SJCRH30 (cell line): ENCODE measurements at regions not wholly inside any gene's neighbourhood (a gene's known extent, or its start where the extent isn't known, plus 50 kb on each side); places are given as distances from the start of the nearest gene placed in this dataset.
"Not testable (repeated sequence)": the region's sequence is repeated elsewhere in the genome, so short reads cannot be mapped to it uniquely, and the experiment has no call there.

Source experiments
- DNase-seq, 2 experiments: peaks; one replicate each; pipeline ENCODE4 v3.0.0-alpha.2; 2015 to 2020
- H3K27ac ChIP-seq: fragments of 250-450 bp; sonication (Bioruptor Pico); 2 replicates; pipeline ENCODE4 v1.5.1; 2020; ENCODE audit warnings: mild to moderate bottlenecking, moderate library complexity
- H3K27me3 ChIP-seq: fragments of 250-450 bp; sonication (Bioruptor Pico); 2 replicates; pipeline ENCODE4 v1.5.1; 2020; ENCODE audit warnings: mild to moderate bottlenecking, moderate library complexity
- H3K36me3 ChIP-seq: fragments of 250-450 bp; sonication (Bioruptor Pico); 2 replicates; pipeline ENCODE4 v1.5.1; 2020; ENCODE audit warnings: mild to moderate bottlenecking, moderate library complexity
- H3K4me1 ChIP-seq: fragments of 250-450 bp; sonication (Bioruptor Pico); 2 replicates; pipeline ENCODE4 v1.5.1; 2020; ENCODE audit warnings: mild to moderate bottlenecking, moderate library complexity
- H3K4me3 ChIP-seq: fragments of 250-450 bp; sonication (Bioruptor Pico); 2 replicates; pipeline ENCODE4 v1.5.1; 2020; ENCODE audit warnings: mild to moderate bottlenecking, moderate library complexity
- H3K9me3 ChIP-seq: fragments of 250-450 bp; sonication (Bioruptor Pico); replicated peaks from 2 replicates; pipeline ENCODE4 v1.5.1; 2020; ENCODE audit warnings: mild to moderate bottlenecking, moderate library complexity

DNA sequence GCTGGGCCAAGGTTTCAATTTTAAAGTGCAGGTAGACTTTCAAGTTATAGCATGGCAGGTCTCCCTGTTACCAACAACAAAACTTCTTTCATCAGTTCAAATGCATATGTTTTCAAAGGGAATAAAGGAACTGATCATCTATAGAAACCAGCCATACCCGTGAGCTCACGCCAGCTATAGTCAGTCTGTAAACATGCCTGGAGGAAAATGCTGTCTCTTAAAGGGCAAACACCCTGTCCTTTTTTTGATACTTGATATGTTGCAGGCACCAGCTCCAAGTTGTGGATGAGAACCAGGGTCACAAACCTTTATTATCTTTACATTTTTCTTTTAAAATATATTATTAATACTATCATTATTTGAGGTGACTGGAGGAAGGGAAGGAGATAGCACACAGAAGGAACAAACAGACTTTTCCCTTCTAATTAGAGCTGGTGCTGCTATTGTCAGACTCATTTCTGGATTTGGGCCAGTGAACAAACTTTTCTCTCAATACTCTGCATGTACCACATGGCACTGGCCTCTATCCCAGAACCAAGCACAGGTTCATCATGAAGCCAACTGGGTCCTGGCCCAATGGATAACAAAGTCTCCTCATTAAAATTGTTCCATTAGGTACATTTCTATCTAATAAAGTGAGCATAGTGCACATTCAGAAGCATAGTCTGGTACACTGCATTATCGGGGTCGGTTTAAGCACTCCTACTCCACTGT, 1102.4 kb downstream of the SORCS3 start:
- H3K36me3 ChIP-seq, result no peaks in the 10 kb centered on the region
- no peaks in the 10 kb centered on the region for H3K9me3 ChIP-seq
- no peaks in the 10 kb centered on the region for H3K27me3 ChIP-seq
- H3K4me1 ChIP-seq, result no peaks in the 10 kb centered on the region
- DNase-seq, result no peak
- no peak overlapping the region for H3K27ac ChIP-seq
- H3K4me3 ChIP-seq, result no peak overlapping the region

DNA sequence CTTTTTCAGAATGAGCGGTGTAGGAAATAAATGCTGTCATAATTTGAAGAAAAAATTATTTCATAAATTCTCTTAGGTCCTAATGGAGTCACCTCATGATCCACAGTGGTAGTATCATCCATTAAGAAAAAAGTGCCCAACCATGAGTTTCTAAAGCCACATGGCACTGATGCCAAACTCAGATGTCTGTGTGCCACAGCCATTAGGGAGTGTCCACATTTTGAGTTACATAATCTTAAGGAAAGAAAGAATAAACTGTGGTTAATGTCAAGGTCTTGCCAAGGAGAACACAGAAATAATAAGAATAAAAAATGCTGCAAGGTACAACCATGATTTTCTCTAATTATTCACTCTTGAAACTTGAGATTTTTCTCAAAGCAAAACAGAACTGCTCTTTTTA, 1101.8 kb downstream of the SORCS3 start:
- Histone ChIP-seq H3K4me1 (no peaks in the 10 kb centered on the region), H3K9me3 (no peaks in the 10 kb centered on the region), H3K4me3 (no peak overlapping the region), H3K27ac (no peak overlapping the region), H3K36me3 (no peaks in the 10 kb centered on the region), H3K27me3 (no peaks in the 10 kb centered on the region)
- DNase-seq, result no peak

DNA sequence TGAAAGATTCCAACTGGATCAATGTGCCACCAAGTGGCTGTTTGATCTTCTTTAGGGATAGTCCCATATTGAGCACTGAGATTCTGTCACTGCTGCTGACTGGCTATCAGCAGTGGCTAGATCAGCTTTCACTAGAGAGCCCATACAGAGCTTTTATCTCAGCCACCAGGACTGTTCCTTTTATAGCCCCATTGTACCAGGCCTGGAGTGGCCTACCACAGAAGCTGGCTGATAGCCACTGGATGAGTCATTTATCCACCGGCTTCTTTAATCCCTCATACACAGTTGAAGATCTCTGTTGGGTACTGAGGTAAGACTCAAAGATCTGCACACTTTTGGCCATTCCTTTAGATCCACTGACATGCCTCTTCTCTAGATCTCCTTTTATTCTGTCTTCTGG, 1101.1 kb downstream of the SORCS3 start:
- H3K27ac ChIP-seq, result no peak overlapping the region
- no peak overlapping the region for H3K4me3 ChIP-seq
- H3K36me3 ChIP-seq, result no peaks in the 10 kb centered on the region
- no peaks in the 10 kb centered on the region for H3K27me3 ChIP-seq
- no peaks in the 10 kb centered on the region for H3K4me1 ChIP-seq
- H3K9me3 ChIP-seq, result no peaks in the 10 kb centered on the region
- peak; percentile 19 to 38 for DNase-seq

DNA sequence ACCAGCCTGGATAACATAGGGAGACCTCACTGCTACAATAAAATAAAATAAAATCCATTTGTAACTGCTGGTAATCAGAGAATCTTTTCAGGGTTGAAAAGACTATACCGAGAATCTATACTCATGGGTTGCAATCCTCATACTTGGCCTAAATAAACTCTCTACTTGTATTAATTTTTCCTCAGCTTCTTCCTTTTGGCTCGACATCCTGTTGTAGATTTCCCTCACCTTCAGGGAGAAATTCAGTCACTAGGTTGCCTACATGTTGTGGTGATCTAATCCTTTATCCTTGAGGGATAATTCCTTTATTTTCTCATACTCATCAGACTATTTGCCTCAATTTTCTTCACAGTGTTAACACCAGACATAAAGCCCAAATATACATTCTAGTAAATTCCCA, 1093.4 kb downstream of the SORCS3 start:
- Histone ChIP-seq H3K27me3 (no peaks in the 10 kb centered on the region), H3K4me3 (no peak overlapping the region), H3K9me3 (no peaks in the 10 kb centered on the region), H3K36me3 (no peaks in the 10 kb centered on the region), H3K4me1 (no peaks in the 10 kb centered on the region), H3K27ac (no peak overlapping the region)
- DNase-seq, result no peak

DNA sequence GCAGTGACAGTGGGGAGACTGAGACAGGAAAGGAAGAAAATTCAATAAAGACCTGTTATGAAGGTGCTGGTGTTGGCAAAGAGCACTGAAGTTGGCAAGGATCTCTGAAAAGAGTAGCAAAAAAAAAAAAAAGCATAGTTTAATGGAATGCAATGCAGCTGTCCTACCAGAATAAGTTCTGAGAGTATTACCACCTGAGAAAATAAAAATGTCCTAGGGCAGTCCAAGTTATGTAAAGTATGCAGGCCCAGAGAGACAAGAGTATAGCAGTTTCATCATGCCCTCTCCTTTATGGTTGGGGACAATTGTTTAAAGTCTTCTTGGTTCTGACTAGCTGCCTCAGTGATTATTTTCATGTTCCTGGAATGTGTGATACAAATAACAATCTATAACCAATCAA, 1092.8 kb downstream of the SORCS3 start:
- no peaks in the 10 kb centered on the region for H3K36me3 ChIP-seq
- H3K27ac ChIP-seq, result no peak overlapping the region
- DNase-seq, result no peak
- H3K4me1 ChIP-seq, result no peaks in the 10 kb centered on the region
- no peak overlapping the region for H3K4me3 ChIP-seq
- no peaks in the 10 kb centered on the region for H3K27me3 ChIP-seq
- no peaks in the 10 kb centered on the region for H3K9me3 ChIP-seq

DNA sequence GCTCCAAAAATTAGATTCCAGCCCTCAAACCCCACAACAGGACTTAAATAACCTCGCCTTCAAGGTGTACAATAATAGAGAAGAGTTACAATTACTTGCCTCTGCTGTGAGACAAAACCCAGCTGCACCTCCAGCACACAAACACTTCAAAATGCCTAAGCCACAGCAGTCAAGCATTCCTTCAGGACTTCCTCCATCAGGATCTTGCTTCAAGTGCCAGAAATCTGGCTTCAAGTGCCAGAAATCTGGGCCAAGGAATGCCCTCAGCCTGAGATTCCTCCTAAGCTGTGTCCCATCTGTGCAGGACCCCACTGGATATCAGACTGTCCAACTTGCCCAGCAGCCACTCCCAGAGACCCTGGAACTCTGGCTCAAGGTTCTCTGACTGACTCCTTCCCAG, 1088.3 kb downstream of the SORCS3 start:
- Histone ChIP-seq H3K9me3 (no peaks in the 10 kb centered on the region), H3K4me3 (no peak overlapping the region), H3K4me1 (no peaks in the 10 kb centered on the region)

DNA sequence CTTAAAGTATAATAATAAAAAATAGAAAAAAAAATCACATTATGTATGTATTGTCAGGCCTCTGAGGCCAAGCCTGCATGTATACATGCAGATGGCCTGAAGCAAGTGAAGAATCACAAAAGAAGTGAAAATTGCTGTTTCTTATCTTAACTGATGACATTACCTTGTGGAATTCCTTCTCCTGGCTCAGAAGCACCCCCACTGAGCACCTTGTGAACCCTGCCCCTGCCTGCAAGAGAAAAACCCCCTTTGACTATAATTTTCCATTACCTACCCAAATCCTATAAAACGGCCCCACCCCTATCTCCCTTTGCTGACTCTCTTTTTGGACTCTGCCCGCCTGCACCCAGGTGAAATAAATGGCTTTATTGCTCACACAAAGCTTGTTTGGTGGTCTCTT, 1086.5 kb downstream of the SORCS3 start:
- H3K27me3 ChIP-seq, H3K4me3 ChIP-seq, H3K4me1 ChIP-seq, H3K36me3 ChIP-seq, DNase-seq, H3K9me3 ChIP-seq, H3K27ac ChIP-seq: not testable (repeated sequence)

More for the DNA sequence above, 1088.3 kb downstream of the SORCS3 start:
- H3K27ac ChIP-seq, result no peak overlapping the region
- no peaks in the 10 kb centered on the region for H3K36me3 ChIP-seq
- H3K27me3 ChIP-seq, result no peaks in the 10 kb centered on the region
- DNase-seq, result no peak

DNA sequence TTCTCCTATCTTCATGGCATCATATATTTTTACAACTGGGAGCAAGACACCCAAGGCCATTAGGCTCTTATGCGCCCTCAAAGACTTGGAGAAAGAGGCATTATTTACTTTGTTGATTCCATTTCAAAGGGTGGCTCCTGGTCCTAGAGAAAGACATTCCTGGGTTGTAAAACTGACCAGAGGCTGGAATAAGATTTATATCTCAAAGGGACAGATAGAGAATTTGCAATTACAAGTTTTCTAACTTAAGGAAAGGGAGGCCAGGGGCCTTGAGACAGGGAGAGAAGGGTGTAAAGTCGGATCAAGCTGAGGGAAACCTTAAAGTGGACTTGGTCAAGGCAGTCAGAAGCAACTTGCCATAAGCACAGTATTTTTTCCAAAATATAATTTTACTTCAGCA, 1086.0 kb downstream of the SORCS3 start:
- H3K27me3 ChIP-seq, result no peaks in the 10 kb centered on the region
- no peaks in the 10 kb centered on the region for H3K9me3 ChIP-seq
- no peak overlapping the region for H3K4me3 ChIP-seq
- H3K36me3 ChIP-seq, result no peaks in the 10 kb centered on the region
- no peak overlapping the region for H3K27ac ChIP-seq
- H3K4me1 ChIP-seq, result no peaks in the 10 kb centered on the region
- no peak for DNase-seq

DNA sequence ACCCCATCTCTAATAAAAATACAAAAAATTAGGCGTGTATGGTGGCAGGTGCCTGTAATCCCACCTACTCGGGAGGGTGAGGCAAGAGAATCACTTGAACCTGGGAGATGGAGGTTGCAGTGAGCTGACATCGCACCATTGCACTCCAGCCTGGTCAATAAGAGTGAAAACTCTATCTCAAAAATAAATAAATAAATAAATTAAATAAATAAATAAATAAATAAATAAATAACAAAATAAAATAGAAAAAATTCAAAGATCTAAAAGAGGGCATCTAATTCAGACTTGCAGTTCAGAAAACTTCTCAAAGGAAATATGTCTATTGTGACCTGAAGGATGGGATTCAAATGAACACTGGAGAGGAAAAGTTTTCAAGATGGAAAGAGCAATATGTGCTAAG, 1085.1 kb downstream of the SORCS3 start:
- no peak for DNase-seq
- no peaks in the 10 kb centered on the region for H3K27me3 ChIP-seq
- H3K4me3 ChIP-seq, result no peak overlapping the region
- H3K4me1 ChIP-seq, result no peaks in the 10 kb centered on the region
- H3K36me3 ChIP-seq, result no peaks in the 10 kb centered on the region
- no peak overlapping the region for H3K27ac ChIP-seq
- H3K9me3 ChIP-seq, result no peaks in the 10 kb centered on the region

DNA sequence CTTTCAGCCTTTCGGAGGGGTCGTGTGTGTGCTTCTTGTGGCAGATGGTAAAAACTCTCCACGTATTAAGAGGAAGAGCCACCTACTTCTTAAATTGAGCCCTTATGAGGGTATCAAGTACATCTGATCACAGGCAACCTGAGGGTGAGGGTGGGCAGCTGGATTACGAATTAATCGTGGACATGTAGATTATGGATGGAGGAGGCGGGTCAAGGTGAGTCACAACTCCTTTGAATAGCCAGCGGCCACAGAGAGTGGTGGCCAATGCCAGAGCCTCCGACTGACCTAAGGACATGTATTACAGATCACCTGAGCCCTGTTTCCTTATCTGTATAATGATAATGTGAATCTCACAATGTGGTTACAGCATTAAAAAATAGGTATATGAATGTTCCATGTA, 1083.9 kb downstream of the SORCS3 start:
- Histone ChIP-seq H3K4me1 (no peaks in the 10 kb centered on the region), H3K4me3 (no peak overlapping the region), H3K27me3 (no peaks in the 10 kb centered on the region), H3K36me3 (no peaks in the 10 kb centered on the region), H3K9me3 (no peaks in the 10 kb centered on the region), H3K27ac (no peak overlapping the region)
- DNase-seq, result no peak

DNA sequence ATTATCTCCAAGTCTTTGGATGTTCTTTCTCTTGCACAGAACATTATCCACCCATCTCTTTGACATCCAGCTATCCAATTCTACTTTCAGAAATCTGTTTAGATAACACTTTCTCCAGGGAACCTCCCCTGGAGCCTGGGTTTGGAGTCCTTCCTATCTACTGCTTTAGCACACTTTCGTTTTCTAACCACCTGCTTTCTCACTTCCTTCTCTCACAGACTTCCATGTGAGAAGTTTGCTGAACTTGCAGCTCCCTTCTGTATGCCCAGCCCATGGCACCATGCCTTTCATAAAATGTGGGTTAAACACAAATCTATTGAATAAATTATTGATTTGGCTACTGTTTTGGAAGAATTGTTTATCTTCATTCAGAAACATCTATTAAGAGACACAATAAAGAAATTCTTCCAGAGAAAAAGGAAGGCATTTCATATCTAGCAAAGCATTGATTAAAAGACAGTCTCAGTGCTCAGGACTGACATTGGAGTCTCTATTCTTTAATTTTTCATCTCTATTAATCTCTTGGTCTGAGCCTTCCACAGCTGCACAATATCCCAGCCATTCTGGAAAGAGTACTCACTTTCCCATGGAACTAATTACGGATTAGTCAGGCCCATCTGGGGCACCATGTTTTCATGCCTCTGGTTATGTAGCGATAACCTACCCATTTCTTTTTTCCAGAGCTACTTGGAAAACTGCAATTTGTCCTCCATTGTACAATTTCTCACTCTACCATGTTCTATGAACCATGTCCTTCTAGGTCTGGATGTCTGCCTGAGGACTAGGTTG, 1077.3 kb downstream of the SORCS3 start:
- Histone ChIP-seq H3K4me3 (no peak overlapping the region), H3K27me3 (no peaks in the 10 kb centered on the region), H3K9me3 (no peaks in the 10 kb centered on the region), H3K36me3 (no peaks in the 10 kb centered on the region), H3K27ac (no peak overlapping the region), H3K4me1 (no peaks in the 10 kb centered on the region)
- no peak for DNase-seq

DNA sequence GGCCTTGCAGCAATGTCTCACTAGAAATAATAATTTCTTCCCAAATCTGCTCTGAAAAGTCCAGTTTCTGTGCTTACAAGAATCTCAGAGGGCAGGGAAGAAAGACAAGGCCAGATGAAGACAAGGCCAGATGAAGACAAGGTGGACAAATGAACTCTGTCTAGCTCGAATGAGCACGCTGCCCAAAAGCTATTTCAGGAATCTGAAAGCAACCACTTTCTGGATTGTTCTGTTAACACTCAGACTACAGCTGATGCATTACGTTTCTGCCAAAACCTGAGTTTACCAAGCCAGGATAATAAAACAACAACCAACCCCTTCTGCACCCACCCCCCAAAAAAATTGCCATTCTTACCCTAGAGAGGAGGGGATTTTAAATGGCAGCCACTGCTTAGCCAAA, 1073.6 kb downstream of the SORCS3 start:
- no peaks in the 10 kb centered on the region for H3K4me1 ChIP-seq
- H3K27me3 ChIP-seq, result no peaks in the 10 kb centered on the region
- H3K36me3 ChIP-seq, result no peaks in the 10 kb centered on the region
- no peak overlapping the region for H3K4me3 ChIP-seq
- no peak for DNase-seq
- no peak overlapping the region for H3K27ac ChIP-seq
- no peaks in the 10 kb centered on the region for H3K9me3 ChIP-seq

DNA sequence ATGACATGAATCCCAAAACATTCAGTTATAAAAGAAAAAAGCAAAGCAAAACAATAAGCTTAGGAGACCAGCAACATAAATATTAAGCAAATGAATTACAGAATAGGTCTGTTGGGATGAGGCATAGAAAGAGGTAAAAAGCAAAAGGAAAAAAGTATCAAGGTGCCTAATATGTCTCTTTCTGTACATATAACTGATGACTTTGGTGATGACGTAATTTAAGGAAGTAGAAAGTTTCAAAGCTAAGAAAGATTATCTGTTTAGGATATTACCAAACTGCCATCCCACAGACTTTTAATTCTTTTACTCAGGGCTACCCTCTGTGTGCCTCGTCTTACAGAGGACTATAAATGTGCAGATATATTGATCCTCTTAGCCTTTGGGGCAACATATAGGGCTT, 1066.5 kb downstream of the SORCS3 start:
- Histone ChIP-seq H3K9me3 (no peaks in the 10 kb centered on the region), H3K36me3 (no peaks in the 10 kb centered on the region), H3K4me3 (no peak overlapping the region), H3K4me1 (no peaks in the 10 kb centered on the region), H3K27ac (no peak overlapping the region), H3K27me3 (no peaks in the 10 kb centered on the region; the same call in 1 of the 2 replicates)
- no peak for DNase-seq

DNA sequence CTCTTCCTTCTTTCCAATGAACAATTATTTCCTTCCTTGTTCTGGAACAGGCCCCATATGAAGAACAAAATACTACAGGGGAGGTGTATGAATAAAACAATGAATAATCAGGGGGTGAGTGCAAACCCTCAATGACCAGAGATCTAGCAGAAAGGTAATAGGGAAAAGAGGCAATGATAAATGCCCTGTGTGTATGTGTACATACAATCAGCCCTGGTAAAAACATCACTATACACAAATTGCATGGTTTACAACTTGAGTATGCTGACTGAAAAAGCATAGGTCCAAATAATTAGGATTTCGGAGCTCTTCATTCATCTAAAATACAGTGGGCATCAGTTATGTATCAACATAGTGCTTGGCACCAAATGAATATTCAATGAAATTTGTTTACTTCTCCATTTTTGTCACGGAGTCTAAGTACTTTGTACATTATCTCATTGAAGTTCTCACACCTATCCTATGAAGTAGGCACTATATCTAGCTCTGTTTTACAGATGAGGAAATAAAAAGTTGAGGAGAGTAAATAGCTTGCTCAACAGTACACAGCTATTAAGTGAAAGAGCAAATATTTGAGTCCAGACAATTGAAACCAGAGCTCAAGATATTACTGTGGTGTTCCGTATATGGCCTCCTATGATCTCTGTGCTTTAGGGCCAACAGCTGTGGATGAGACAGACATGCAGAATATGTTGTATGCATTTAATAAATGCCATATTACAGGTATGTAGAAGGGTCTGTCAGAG, 1065.4 kb downstream of the SORCS3 start:
- no peak for DNase-seq
- Histone ChIP-seq H3K9me3 (no peaks in the 10 kb centered on the region), H3K27me3 (peaks cover 4% of the 10 kb centered on the region; the same call in 1 of the 2 replicates), H3K27ac (no peak overlapping the region), H3K36me3 (no peaks in the 10 kb centered on the region), H3K4me3 (no peak overlapping the region), H3K4me1 (no peaks in the 10 kb centered on the region)

DNA sequence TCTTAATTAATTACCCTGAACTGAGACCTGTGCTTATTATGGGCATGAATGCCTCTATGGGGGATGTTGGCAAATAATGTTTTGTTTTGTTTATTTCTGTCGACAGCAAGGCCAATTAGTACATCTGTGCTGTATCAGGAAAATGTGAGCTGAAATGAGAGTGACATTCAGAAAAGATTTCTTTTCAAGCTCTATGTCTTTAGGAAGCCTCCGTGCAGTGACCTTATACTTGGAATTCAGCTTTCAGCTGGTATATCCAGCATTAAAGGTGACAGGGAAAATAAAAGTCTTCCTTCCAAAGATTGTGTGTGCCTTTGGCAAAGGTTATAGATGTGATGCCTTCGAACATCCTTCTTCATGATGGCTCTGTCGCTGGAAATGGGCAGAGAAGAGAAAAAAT, 1061.1 kb downstream of the SORCS3 start:
- H3K4me3 ChIP-seq, result no peak overlapping the region
- no peak for DNase-seq
- no peaks in the 10 kb centered on the region for H3K9me3 ChIP-seq
- no peaks in the 10 kb centered on the region for H3K4me1 ChIP-seq
- H3K36me3 ChIP-seq, result no peaks in the 10 kb centered on the region
- H3K27me3 ChIP-seq, result peaks cover 12% of the 10 kb centered on the region
- H3K27ac ChIP-seq, result no peak overlapping the region
